ENCODE measurements at regions not wholly inside any gene's neighbourhood (a gene's known extent, or its start where the extent isn't known, plus 50 kb on each side); places are given as distances from the start of the nearest gene placed in this dataset.

DNA sequence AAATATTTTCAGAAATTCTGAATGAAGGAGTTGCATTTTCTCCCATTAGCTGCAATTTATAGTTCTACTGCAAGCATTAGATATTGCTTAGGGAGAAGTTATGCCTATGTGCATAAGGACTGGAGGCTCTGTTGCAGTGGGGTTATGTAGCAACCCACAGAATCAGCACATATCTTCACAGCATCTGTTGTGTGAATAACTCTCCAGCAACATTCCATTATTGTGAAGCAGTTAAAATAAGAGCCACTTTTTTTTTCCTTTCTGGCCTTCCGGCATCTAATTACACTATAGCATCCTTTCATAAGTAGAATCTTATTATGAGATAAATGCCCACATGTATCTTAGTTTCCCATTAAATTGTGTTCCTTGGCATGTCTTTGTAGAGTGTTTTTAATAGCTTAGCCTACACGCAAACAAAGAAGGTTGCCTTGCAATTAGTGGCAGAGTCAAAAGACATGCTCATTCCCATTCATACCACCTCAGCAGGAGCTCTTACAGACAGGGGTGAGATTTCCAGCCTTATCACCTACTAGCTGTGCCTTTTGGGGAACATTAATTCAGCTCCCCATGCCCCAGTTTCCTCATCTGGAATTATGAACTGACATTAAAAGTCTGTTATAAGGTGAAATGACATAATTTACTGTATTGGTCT, 596.0 kb upstream of the GOT2 start:
- no peak for TF ChIP-seq EGR1 (IDR thresholded peaks at IDR 0.05)
- TF ChIP-seq, protein P1, sequence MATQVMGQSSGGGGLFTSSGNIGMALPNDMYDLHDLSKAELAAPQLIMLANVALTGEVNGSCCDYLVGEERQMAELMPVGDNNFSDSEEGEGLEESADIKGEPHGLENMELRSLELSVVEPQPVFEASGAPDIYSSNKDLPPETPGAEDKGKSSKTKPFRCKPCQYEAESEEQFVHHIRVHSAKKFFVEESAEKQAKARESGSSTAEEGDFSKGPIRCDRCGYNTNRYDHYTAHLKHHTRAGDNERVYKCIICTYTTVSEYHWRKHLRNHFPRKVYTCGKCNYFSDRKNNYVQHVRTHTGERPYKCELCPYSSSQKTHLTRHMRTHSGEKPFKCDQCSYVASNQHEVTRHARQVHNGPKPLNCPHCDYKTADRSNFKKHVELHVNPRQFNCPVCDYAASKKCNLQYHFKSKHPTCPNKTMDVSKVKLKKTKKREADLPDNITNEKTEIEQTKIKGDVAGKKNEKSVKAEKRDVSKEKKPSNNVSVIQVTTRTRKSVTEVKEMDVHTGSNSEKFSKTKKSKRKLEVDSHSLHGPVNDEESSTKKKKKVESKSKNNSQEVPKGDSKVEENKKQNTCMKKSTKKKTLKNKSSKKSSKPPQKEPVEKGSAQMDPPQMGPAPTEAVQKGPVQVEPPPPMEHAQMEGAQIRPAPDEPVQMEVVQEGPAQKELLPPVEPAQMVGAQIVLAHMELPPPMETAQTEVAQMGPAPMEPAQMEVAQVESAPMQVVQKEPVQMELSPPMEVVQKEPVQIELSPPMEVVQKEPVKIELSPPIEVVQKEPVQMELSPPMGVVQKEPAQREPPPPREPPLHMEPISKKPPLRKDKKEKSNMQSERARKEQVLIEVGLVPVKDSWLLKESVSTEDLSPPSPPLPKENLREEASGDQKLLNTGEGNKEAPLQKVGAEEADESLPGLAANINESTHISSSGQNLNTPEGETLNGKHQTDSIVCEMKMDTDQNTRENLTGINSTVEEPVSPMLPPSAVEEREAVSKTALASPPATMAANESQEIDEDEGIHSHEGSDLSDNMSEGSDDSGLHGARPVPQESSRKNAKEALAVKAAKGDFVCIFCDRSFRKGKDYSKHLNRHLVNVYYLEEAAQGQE (IDR thresholded peaks at IDR 0.05; ENCODE audit: low read depth): no peak
- TF ChIP-seq RAD21 (IDR thresholded peaks at IDR 0.05; ENCODE audit: low read depth): no peak
- no peak for TF ChIP-seq EP300 (IDR thresholded peaks at IDR 0.05; ENCODE audit: borderline replicate concordance)
- no peak for TF ChIP-seq FOXM1 (IDR thresholded peaks at IDR 0.05; ENCODE audit: borderline replicate concordance, low read depth)
- no peak for TF ChIP-seq CEBPB (IDR thresholded peaks at IDR 0.05)
- TF ChIP-seq, protein P2, sequence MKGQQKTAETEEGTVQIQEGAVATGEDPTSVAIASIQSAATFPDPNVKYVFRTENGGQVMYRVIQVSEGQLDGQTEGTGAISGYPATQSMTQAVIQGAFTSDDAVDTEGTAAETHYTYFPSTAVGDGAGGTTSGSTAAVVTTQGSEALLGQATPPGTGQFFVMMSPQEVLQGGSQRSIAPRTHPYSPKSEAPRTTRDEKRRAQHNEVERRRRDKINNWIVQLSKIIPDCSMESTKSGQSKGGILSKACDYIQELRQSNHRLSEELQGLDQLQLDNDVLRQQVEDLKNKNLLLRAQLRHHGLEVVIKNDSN (IDR thresholded peaks at IDR 0.05): no peak
- no peak for TF ChIP-seq TAF1 (IDR thresholded peaks at IDR 0.05; ENCODE audit: low read depth)
- TF ChIP-seq YY1 (IDR thresholded peaks at IDR 0.05; ENCODE audit: low read depth): no peak
- TF ChIP-seq, protein P3, sequence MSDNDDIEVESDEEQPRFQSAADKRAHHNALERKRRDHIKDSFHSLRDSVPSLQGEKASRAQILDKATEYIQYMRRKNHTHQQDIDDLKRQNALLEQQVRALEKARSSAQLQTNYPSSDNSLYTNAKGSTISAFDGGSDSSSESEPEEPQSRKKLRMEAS (IDR thresholded peaks at IDR 0.05): no peak
- no peak for TF ChIP-seq TCF12 (IDR thresholded peaks at IDR 0.05; ENCODE audit: low read depth)
- TF ChIP-seq ZBTB7A (IDR thresholded peaks at IDR 0.05; ENCODE audit: low read depth): no peak
